ENCODE measurements at regions not wholly inside any gene's neighbourhood (a gene's known extent, or its start where the extent isn't known, plus 50 kb on each side); places are given as distances from the start of the nearest gene placed in this dataset.

DNA sequence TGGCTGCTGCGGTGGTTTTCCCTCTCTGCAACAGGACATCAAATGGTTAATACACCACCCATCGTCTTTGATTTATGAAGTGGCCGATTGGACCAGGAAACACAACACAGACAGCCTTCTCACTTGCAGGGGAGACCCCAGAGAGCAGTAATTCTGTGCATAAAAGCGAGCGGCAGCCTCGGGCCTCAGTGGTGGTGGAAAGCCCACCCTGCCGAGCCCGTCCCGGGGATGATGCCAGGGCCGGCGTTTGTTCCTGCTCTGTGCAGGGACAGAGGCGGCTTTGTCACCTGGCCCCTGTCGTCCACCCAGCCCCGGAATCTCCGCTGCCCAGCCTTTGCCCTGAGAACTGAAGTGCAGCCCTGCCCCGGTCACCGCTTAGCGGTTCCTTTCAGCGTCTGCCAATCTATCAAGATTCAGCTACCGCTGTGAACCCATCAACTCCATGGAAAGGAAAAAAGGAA lies 184.4 kb downstream of the TSHZ3 start:
- DNase-seq (ENCODE audit: low spot score) (no peak), ATAC-seq (no peak)

DNA sequence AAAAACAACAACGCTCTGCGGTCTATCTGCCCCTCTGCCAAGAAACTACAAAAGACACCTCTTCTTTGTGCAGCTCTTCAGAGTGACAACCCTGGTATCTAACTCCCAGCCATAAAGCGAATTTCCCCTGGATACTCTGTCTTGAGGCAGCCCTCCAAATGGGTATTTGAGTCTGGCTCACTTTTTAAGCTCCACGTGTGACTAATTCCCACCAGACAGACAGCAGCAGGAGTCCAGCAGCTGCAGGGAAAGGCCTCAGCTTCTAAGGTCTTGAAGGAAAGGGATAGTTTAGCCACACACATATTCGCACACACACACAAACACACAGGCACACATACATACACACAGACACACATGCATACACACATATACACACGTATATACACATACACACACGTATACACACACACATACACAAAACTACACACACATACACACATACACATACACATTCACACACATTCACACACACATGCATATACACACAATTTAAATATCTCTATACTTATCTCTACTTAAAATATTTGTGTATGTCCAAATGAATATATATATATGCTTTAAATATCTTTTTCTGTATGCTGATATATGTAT lies 188.8 kb downstream of the TSHZ3 start:
- DNase-seq (ENCODE audit: low spot score): no peak
- ATAC-seq: no peak

DNA sequence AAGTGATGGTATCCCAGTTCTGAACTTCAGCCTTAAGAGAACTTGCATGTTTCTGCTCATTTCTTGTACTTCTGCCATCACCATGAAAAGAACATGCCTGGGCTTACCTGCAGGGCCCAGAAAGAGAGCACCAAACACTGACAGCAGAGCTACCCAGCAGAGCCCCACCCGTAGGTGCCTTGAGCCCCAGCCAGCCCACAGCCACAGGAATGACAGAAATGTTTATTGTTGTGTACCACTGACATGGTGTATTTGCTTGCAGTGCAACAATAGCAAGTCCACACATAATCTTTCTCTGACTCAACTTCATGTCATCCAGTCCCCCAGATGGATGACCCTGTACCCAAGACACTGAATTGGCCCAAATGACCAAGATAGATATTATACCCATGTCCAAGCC lies 195.2 kb downstream of the TSHZ3 start:
- DNase-seq (ENCODE audit: low spot score) (no peak), ATAC-seq (no peak)

DNA sequence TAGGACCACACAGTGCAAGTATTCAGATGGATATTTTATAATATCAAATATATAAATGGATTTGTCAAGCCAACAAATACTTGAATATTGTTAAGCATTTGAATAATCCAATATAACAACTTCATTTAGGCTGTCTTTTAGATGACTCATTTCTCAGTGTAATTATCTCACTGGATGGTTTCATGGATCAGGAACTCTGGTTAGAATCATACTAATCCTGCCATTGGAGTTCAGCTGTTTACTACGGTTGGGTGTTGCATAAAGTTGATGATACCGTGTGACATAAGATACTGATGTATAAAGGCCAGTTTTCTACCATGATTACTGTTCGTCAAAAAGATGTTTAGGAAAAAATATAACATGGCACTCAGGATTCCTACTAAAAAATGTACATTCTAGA lies 196.3 kb downstream of the TSHZ3 start:
- DNase-seq (ENCODE audit: low spot score): no peak
- no peak for ATAC-seq

DNA sequence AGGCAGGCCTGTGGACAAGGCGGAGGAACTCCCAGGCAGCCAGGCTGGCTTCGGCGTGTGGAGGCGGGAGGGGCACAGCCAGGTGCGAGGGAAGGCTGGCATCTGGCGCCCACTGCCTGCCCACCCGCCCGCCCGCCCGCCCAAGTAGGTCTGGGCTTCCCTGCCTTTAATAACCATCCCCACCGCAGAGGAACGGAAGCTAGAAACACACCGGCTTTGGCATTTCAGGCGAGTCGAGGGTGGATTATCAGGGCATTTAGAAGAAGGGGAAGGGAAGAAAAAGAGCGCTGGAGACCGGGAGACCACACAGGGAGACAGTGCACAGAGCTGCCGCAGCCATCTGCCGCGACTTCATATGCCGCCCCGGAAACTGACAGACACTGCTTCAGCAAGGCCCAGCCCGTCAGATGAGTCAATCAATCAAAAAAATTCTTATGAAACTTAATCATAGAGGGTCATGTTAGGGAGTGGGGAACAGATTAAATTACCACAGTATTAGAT lies 199.7 kb downstream of the TSHZ3 start:
- DNase-seq (ENCODE audit: low spot score) (no peak), ATAC-seq (no peak)

DNA sequence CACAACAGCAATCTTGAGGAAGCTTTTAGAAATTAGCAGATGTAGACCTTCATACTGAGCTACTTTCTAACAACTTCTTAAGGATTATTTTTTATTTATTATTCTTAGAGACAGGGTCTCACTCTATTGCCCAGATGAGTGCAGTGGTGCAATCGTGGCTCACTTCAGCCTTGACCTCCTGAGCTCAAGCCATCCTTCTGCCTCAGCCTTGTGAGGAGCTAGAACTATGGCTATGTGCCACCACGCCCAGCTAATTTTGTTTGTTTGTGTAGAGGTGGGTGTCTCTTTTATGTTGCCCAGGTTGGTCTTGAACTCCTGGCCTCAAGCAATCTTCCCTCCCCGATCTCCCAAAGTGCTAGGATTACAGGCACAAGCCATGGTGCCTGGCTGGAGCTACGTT lies 200.6 kb downstream of the TSHZ3 start:
- ATAC-seq (no peak), DNase-seq (ENCODE audit: low spot score) (no peak)

DNA sequence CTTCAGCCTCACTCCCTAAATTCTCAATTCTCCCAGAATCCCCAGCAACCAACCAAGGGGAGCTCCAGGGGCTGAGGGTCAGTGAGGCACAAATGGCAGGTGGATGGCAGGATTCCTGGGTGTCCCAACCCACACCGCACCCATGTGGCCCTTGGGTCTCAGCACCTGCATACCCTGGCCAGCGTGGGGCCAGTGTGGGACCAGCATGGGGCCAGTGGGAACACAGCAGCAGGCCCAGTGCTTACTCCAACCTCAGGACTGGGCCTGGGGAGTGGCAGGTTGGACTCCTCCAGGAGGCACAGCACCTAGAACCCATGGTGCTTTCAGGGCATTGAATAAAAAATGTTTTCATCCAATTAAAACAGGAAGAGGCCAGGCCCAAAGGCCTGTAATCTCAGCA lies 202.0 kb downstream of the TSHZ3 start:
- DNase-seq (ENCODE audit: low spot score) (no peak), ATAC-seq (no peak)

DNA sequence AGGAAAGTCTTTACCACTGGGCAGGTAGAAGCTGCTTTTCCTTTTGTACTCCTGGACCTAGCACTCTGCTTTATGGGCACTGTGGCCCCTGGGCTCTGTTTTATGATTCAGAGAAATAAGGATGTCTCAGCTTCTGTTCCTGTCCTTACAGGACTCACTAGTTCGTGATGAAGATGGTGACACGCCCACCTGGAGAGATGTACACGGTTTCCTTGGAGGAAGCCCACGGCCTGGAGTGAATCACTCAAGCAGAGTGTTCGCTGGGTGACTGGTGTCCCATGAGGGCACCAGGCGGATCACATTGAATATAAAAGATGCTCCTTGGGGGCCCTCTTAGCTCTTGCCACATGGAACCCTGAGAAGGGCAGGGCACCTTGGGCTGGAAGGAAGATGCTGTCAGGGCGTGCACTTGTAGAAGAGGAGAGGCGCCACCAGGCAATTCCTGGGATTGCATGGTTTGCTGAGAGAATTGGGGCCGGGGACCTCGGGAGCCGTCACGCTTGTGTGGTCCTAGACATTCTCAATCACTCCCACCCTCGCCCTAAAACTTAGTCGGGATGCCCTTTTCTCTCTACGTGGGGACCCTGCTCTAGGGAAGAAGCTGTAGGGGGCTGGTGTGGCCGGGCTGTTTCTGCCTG lies 202.6 kb downstream of the TSHZ3 start:
- no peak for DNase-seq (ENCODE audit: low spot score)

DNA sequence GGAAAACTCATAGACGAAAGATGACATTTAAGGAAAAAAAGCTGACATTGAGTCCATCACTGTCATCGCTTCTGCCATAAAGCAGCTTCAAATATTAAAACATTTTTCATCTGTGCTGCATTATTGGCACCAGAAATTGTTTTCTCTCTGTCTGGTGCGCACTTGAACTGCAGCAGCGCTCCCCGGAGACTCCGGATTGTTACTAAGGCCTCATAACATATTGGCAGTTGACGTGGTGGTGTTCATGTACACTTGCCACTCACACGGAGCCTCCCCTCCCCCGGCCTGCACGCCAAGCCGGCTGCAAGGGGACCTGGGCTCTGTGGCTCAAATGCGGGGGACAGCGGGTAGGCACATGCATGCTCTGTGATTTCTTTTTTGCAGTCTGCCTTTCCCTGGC lies 203.2 kb downstream of the TSHZ3 start:
- ATAC-seq (no peak), DNase-seq (ENCODE audit: low spot score) (no peak)

More for the DNA sequence above, 202.6 kb downstream of the TSHZ3 start:
- ATAC-seq: no peak

DNA sequence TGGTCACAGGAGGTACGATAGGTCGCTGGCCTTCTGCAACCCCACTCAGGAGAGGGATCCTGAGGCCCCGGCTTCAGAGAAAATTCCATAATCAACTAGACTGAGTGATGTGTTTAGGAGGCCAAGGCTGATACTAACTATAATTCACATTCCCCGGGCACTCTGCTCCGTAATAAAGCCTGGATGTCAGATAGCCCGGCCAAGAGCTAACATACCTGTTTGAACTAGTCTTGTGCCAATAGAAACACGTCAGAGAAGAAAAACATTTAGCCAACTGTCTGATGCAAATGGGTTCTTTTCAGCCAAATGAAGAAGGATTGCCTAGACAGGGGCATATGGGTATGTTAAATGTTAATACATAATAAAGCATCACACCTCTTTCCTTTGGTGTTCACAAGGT lies 204.2 kb downstream of the TSHZ3 start:
- ATAC-seq (no peak), DNase-seq (ENCODE audit: low spot score) (no peak)

DNA sequence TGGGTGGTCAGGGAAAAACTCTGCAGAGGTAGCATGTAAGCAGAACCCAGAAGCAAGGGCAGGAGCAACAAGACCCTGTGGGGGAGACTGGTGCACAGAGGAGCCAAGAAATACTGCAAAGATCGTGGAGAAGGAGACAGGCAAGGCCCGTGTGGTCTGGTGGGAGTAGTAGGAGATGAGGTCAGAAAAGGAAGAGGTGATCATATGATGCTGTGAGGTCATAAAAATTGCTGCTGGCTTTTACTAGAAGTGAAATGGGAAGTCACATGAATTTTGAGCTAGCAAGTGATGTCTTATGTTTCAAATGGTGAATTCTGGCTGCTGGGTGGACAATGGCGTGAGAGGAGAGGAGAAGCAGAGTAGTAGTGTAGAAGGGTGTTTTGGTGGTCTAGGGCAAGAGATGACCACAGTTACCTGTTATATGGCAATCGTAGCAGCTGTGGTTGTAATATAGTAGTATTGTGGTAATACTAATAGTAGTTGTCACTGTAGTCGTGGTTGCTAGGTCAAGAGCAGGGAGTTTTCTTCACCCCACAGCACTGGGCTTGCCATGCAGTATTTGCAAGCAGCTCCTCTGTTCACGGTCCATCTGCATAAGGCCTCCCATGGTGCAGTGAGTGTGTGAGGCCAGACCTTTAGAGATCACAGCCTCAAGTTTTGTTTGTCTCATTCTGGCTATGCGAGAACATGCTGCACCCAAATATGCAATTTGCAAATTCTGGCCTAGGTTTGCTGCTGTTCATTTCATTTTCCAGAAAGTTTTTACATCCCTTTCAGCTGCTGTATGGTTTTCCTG lies 205.0 kb downstream of the TSHZ3 start:
- ATAC-seq: no peak
- DNase-seq (ENCODE audit: low spot score): no peak

DNA sequence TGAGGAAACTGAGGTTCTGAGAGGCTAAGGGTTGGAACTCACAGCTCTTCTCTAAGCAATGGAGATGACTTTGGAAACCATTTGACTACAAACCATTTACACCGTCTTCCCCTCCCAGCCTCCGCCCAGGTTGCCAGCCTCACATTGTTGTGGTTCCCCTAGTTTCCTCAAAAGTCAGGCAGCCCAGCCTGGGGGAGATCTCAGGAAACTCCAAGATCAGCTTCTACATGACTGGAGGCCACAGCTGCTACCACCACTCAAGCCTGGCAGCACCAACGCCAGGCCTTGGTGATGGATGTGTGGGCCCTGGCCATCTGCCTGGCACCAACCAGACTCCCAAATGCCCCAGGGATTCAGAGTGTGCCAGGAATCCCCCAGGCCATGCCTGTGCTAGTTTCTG lies 207.9 kb downstream of the TSHZ3 start:
- no peak for ATAC-seq
- DNase-seq (ENCODE audit: low spot score): no peak

DNA sequence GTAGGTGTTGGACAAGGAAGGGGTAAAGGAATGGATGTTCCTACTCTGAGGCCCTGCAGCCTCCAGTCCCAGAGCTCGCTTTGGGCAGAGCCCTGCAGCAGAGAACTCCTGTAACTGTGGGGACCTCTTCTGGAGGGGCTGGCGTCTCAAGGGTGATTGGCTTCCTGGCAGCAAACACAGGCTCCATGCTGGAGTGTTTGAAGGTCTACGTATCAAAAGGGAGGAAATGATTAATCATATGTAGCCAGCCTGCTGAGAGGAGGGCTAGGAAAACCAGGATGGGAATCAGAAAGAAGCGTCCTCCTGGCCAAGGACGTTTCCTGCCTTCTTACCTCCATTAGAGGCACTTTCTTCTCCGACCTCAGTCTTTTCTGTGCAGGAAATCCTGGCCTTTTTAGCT lies 208.5 kb downstream of the TSHZ3 start:
- no peak for ATAC-seq
- no peak for DNase-seq (ENCODE audit: low spot score)

DNA sequence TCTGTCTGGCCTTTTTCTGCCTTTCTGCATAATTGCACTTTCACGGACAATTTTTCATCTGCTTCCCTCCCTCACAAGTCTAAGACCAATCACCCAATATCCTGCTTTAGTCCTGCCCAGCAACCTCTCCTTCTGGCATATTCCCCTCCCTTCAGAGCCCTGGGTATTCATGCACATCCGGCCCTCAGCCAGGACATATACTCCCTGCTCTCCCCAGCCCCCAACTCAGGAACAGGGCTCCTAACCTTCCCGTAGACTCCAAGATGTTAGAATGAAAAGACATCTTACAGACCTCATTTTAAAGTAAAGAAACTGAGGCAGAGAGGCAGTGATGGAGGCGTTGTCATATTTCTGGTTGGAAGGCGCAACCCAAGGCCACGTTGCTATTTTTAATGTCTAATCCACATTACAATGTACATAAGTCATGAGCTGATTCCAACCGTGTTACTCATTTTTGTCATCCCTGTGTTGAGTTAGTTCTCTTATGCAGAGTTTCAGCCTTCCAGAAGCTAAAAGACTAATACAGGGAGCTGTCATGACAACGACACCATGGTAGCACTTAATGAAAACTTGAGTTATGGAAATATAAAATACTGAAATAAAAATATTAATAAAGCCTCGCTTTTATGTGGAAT lies 209.2 kb downstream of the TSHZ3 start:
- ATAC-seq (no peak), DNase-seq (ENCODE audit: low spot score) (no peak)

DNA sequence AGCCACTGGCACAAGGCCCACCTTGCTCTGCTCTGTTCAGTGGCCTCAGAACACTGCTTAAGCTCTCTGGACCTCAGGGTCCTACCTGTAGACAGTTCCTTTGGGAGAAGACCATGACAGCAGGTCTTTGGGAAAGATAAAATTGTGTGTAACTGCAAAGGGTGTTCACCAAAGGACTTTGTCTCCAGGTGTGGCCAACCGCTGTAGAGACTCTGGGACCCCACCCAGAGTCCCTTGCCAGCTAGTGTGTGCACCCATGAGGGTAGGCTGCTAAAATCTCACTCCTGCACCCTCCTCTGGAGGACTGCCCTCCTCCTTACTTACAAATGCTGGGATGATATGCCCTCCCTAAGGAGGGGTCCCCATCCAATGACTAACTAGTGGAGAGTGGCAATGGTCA lies 211.2 kb downstream of the TSHZ3 start:
- no peak for DNase-seq (ENCODE audit: low spot score)

DNA sequence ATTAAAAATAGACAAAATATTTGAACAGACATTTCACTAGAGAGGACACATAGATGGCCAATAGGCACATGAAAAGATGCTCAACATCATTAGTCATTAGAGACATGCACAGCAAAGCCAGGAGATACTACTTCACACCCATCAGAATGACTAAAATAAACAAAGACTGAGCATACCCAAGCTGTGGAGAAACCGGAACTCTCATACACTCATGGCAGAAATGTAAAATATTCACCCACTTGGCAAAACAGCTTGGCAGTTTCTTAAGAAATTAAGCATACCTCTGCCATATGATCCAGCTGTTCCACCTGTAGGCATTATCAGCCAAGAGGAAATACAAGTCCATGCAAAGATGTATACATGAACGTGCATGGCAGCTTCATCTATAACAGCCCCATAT lies 213.4 kb downstream of the TSHZ3 start:
- ATAC-seq (no peak), DNase-seq (ENCODE audit: low spot score) (no peak)

More for the DNA sequence above, 211.2 kb downstream of the TSHZ3 start:
- ATAC-seq: no peak

DNA sequence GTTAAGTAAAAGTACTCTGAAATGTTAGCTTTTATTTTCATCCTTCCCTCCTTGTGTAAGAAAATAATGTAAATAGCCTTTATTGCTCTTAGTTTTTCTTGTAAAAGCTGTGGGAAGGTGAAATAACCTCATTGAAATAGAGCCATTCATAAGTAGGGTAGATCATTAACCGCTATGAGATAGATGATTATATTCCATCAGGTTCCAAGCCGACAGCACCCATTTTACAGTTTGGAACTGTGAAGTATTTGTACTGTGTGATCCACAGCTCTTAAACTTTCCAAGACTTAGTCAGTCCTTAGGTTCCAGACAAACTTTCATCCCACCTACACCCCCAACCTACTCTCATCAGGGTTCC lies 216.5 kb downstream of the TSHZ3 start:
- no peak for DNase-seq (ENCODE audit: low spot score)
- no peak for ATAC-seq

DNA sequence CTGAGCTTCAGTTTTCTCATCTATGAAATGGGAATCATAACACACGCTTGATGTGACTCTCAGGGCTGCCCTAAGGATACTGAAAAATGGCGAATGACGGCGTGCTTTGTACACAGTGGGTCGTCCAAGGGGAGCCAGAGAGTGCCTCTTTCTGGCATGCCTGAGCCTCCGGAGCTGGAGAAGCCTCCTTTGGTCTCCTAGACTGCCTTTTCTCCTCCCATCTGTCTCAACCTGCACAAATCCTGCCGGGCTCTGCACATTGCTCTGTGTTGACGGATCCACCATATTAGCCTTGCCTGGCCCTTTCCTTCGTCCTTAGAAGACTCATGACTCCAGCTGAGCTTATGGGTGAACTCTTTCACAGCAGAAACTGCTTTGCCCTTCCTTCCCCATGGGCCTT lies 220.9 kb downstream of the TSHZ3 start:
- ATAC-seq (no peak), DNase-seq (ENCODE audit: low spot score) (no peak)

DNA sequence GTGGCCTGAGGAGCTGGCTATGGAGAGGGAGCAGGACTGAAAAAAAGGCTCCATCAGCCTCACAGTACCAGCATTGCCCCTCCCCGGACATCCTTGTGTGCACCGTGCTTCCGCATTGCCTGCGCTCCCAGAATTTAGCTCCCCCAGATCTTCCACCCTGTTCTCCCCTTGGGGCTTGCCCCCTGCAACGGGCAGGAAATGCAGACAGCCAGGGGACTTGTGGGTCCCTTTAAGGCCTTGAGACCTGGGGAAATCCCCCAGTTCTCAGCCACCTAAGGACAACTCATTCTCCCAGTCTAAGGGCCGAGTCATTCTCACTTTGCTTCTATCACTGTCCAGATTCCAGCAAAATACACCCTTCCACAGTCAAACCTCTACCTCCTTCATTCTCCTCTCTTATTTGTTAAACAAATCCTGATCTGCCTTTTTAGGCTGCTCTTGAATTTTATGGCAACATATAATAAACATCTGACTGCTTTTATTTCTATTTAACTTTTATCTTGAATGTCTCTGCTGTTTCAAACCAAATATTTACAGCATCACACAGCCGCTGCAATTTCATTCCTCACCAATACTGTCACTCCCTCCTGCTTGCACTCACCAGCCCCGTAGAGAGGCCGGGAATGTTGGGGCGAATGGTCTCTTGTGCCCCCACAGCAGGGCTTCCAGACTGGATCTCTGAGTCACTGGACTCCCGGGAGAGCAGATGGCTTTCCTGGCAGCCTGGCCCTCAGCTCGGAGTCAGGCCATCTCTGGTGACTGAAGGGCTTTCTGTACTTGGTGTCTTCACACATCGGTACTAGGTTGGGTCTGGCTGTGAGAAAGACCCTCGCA lies 221.9 kb downstream of the TSHZ3 start:
- DNase-seq (ENCODE audit: low spot score): no peak
- no peak for ATAC-seq

DNA sequence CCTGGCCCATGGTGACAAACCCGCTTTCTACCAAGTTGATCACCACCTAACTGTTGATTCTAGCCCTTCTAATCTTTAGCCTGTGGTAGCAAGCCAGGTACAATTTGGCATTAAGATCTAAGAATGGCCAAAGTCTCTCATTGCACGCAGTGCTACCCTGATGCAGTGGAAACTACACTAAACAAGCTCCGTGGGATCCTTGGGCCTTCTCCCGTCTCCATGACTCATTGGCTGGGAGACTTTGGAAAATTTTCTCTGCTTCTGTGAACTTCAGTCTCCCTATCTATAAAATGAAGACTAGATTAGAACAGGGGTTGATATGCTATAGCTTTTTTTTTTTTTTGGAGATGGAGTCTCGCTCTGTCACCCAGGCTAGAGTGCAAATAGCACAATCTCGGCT lies 223.0 kb downstream of the TSHZ3 start:
- DNase-seq (ENCODE audit: low spot score) (no peak), ATAC-seq (no peak)

DNA sequence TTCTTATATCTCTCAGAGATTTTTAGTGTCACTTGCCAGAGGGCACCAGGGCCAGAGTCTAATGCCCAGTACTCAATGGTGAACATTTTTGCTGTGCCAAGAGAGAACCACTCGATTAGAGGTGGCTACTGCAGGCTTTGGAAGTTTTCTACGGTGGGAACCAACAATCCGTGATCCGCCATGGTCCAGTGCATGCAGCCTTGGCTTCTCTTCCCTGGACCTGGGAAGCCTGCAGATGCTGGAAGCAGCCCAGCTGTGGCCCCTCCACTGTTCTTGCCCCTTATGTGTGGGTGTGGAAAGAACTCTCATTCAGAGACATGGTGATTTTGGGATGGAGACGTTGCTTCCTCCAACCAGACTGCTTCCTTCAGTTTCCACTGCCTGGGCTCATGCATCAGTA lies 224.2 kb downstream of the TSHZ3 start:
- ATAC-seq: no peak
- no peak for DNase-seq (ENCODE audit: low spot score)

Data from left lobe of liver (tissue), 2 donors.